ENCODE measurements at regions not wholly inside any gene's neighbourhood (a gene's known extent, or its start where the extent isn't known, plus 50 kb on each side); places are given as distances from the start of the nearest gene placed in this dataset.

GRCh38 chr3:18853269-18853668 lies 295.0 kb upstream of the KCNH8 start:
- H3K27ac ChIP-seq (ENCODE audit: low read depth in 1 of 2, low read length in 2 of 2) = no peak overlapping the region
- TF ChIP-seq JUND (IDR thresholded peaks at IDR 0.05) (no peak), ZBTB33 (IDR thresholded peaks at IDR 0.05) (no peak), CTCF (IDR thresholded peaks at IDR 0.05; ENCODE audit: low read depth, low read length, missing input control) (no peak), REST (IDR thresholded peaks at IDR 0.05) (no peak), HNF4A (conservative IDR thresholded peaks at IDR 0.05) (no peak), FOXA1 (IDR thresholded peaks at IDR 0.05) (no peak)
- no peaks in the 10 kb centered on the region for H3K9me3 ChIP-seq (ENCODE audit: control insufficient read depth in 4 of 4, low read length in 3 of 4)
- no peaks in the 10 kb centered on the region for H3K27me3 ChIP-seq (ENCODE audit: control insufficient read depth in 4 of 4, insufficient read depth in 4 of 4, low read length in 3 of 4)
- H3K36me3 ChIP-seq (ENCODE audit: control insufficient read depth in 4 of 4, insufficient read depth in 3 of 4, low read depth in 1 of 4, low read length in 3 of 4) = no peaks in the 10 kb centered on the region
- no peak overlapping the region for H3K4me3 ChIP-seq (ENCODE audit: low read depth in 1 of 3, low read length in 3 of 3)
- no peak overlapping the region for H3K9ac ChIP-seq (ENCODE audit: low read depth in 1 of 2, low read length in 2 of 2)
- WGBS = 64% methylated on average over 1 of the region's 1 CpG
- no peaks in the 10 kb centered on the region for H3K4me1 ChIP-seq (ENCODE audit: control insufficient read depth in 4 of 4, insufficient read depth in 4 of 4, low read length in 3 of 4)
- no peak for DNase-seq (ENCODE audit: low spot score)

- TF ChIP-seq NR2F2 (IDR thresholded peaks at IDR 0.05) (no peak), RAD21 (IDR thresholded peaks at IDR 0.05) (peak in 1 of 2 donors; percentile 37), CTCF (IDR thresholded peaks at IDR 0.05; ENCODE audit: low read depth, low read length, missing input control) (peak; percentile 14), YY1 (IDR thresholded peaks at IDR 0.05) (no peak)
- no peaks in the 10 kb centered on the region for H3K36me3 ChIP-seq (ENCODE audit: control insufficient read depth in 4 of 4, insufficient read depth in 3 of 4, low read depth in 1 of 4, low read length in 3 of 4)
- 49% methylated on average over 5 of the region's 5 CpGs for WGBS
- no peak overlapping the region for H3K9ac ChIP-seq (ENCODE audit: low read depth in 1 of 2, low read length in 2 of 2)
- no peaks in the 10 kb centered on the region for H3K9me3 ChIP-seq (ENCODE audit: control insufficient read depth in 4 of 4, low read length in 3 of 4)
- H3K27ac ChIP-seq (ENCODE audit: low read depth in 1 of 2, low read length in 2 of 2) = no peak overlapping the region
- H3K4me3 ChIP-seq (ENCODE audit: low read depth in 1 of 3, low read length in 3 of 3) = no peak overlapping the region
- no peak for DNase-seq (ENCODE audit: low spot score)
- H3K27me3 ChIP-seq (ENCODE audit: control insufficient read depth in 4 of 4, insufficient read depth in 4 of 4, low read length in 3 of 4) = no peaks in the 10 kb centered on the region
- H3K4me1 ChIP-seq (ENCODE audit: control insufficient read depth in 4 of 4, insufficient read depth in 4 of 4, low read length in 3 of 4) = no peaks in the 10 kb centered on the region
These were observed 300.6 kb upstream of the KCNH8 start for GRCh38 chr3:18847583-18848197.

All from liver (tissue), 8 donors.